Fibroblast of lung (primary cell): ENCODE measurements at regions not wholly inside any gene's neighbourhood (a gene's known extent, or its start where the extent isn't known, plus 50 kb on each side); places are given as distances from the start of the nearest gene placed in this dataset.

Experiments
- DNase-seq, 2 donors: peaks; one replicate each; pipeline versions ENCODE4 v3.0.0 to v3.0.0-alpha.2; 2010; ENCODE audit warnings: low read depth in 2 of 2
- H2AFZ ChIP-seq: 2 replicates; pipeline ENCODE4 v1.5.1; 2012; ENCODE audit warnings: low read length, control low read depth, inconsistent platforms
- H3K27ac ChIP-seq: 2 replicates; pipeline ENCODE4 v1.5.1; 2011; ENCODE audit warnings: low read length, control low read depth; ENCODE audit not compliant: insufficient read depth
- H3K27me3 ChIP-seq: 2 replicates; pipeline ENCODE4 v1.5.1; 2011; ENCODE audit warnings: mild to moderate bottlenecking, low read length; ENCODE audit not compliant: control insufficient read depth, insufficient read depth
- H3K36me3 ChIP-seq: 2 replicates; pipeline ENCODE4 v1.5.1; 2011; ENCODE audit warnings: low read length; ENCODE audit not compliant: control insufficient read depth, insufficient read depth
- H3K4me1 ChIP-seq: 2 replicates; pipeline ENCODE4 v1.5.1; 2011; ENCODE audit warnings: low read length; ENCODE audit not compliant: control insufficient read depth, insufficient read depth; ENCODE audit errors: extremely low read depth
- H3K4me2 ChIP-seq: 2 replicates; pipeline ENCODE4 v1.5.1; 2011; ENCODE audit warnings: low read length, control low read depth; ENCODE audit not compliant: insufficient read depth; ENCODE audit errors: extremely low read depth
- H3K4me3 ChIP-seq, 4 experiments: fragments of 200-600 bp in 1 of 4; sonication (generic) in 1 of 4; replicated peaks in 1 of 4; 2 replicates each; pipeline ENCODE4 v1.5.1; 2011 to 2016; ENCODE audit warnings: low read length in 4 of 4, low read depth in 3 of 4, mild to moderate bottlenecking in 3 of 4, control low read depth in 2 of 4, inconsistent platforms in 1 of 4, mixed read lengths in 1 of 4; ENCODE audit not compliant: insufficient read depth in 1 of 4; ENCODE audit errors: control extremely low read depth in 1 of 4
- H3K79me2 ChIP-seq: 2 replicates; pipeline ENCODE4 v1.5.1; 2012; ENCODE audit warnings: mild to moderate bottlenecking, low read length, inconsistent platforms; ENCODE audit not compliant: control insufficient read depth, insufficient read depth
- H3K9ac ChIP-seq: 2 replicates; pipeline ENCODE4 v1.5.1; 2011; ENCODE audit warnings: mild to moderate bottlenecking, low read length, control low read depth; ENCODE audit not compliant: insufficient read depth
- H3K9me3 ChIP-seq: 2 replicates; pipeline ENCODE4 v1.5.1; 2012; ENCODE audit warnings: low read depth, low read length; ENCODE audit not compliant: control insufficient read depth, insufficient read depth
- H4K20me1 ChIP-seq: 2 replicates; pipeline ENCODE4 v1.5.1; 2011; ENCODE audit warnings: low read length; ENCODE audit not compliant: control insufficient read depth, insufficient read depth; ENCODE audit errors: extremely low read depth
- EZH2 ChIP-seq: IDR thresholded peaks from 2 replicates; pipeline ENCODE4 v1.5.1; 2012; ENCODE audit warnings: low read length, control low read depth, mild to moderate bottlenecking; ENCODE audit errors: missing control alignments
- TF ChIP-seq, protein P1 (sequence below), 2 donors: IDR thresholded peaks in 1 of 2; conservative IDR thresholded peaks in 1 of 2; 1 replicate in 1 of 2; 2 replicates in 1 of 2; pipeline ENCODE4 v1.5.1; 2011 to 2012; ENCODE audit warnings: low read length in 2 of 2, control low read depth in 1 of 2, inconsistent platforms in 1 of 2, low read depth in 1 of 2, mild to moderate bottlenecking in 1 of 2

DNA sequence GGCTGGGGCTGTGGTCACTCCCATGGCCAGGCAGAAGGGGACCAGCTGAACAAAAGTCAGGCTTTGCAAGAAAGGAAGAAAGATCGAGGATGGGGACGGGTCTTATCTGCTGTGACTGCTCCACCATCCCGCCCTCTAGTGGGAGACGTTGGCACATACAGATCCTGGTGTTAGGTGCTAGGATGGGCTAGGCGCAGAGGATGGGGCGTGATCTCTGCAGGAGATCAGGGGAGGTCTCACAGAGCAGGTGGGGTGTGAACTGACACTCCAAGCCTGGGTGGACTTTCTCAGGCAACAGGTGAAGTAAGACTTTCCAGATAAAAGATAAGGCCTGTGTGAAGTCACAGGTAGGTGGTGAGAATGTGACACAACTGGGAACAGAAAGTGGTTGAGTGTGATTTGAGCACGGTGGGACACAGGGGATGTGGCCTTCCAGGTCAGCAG, 141.9 kb upstream of the SMAD3 start:
- DNase-seq = no peak
- TF ChIP-seq, protein P1, sequence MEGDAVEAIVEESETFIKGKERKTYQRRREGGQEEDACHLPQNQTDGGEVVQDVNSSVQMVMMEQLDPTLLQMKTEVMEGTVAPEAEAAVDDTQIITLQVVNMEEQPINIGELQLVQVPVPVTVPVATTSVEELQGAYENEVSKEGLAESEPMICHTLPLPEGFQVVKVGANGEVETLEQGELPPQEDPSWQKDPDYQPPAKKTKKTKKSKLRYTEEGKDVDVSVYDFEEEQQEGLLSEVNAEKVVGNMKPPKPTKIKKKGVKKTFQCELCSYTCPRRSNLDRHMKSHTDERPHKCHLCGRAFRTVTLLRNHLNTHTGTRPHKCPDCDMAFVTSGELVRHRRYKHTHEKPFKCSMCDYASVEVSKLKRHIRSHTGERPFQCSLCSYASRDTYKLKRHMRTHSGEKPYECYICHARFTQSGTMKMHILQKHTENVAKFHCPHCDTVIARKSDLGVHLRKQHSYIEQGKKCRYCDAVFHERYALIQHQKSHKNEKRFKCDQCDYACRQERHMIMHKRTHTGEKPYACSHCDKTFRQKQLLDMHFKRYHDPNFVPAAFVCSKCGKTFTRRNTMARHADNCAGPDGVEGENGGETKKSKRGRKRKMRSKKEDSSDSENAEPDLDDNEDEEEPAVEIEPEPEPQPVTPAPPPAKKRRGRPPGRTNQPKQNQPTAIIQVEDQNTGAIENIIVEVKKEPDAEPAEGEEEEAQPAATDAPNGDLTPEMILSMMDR (conservative IDR thresholded peaks at IDR 0.05 in 1 of 2, IDR thresholded peaks at IDR 0.05 in 1 of 2; ENCODE audit: low read depth in 1 of 2, low read length in 2 of 2) = peak; percentile 16 to 50
- TF ChIP-seq EZH2 = no peak
- no peak overlapping the region for H3K27ac ChIP-seq
- no peaks in the 10 kb centered on the region for H3K9me3 ChIP-seq
- H3K9ac ChIP-seq = no peak overlapping the region
- H2AFZ ChIP-seq = no peak overlapping the region
- peaks cover 2% of the 10 kb centered on the region for H3K4me1 ChIP-seq
- H4K20me1 ChIP-seq = no peaks in the 10 kb centered on the region
- no peaks in the 10 kb centered on the region for H3K79me2 ChIP-seq
- no peaks in the 10 kb centered on the region for H3K36me3 ChIP-seq
- no peak overlapping the region for H3K4me2 ChIP-seq
- no peaks in the 10 kb centered on the region for H3K27me3 ChIP-seq
- no peak overlapping the region for H3K4me3 ChIP-seq

DNA sequence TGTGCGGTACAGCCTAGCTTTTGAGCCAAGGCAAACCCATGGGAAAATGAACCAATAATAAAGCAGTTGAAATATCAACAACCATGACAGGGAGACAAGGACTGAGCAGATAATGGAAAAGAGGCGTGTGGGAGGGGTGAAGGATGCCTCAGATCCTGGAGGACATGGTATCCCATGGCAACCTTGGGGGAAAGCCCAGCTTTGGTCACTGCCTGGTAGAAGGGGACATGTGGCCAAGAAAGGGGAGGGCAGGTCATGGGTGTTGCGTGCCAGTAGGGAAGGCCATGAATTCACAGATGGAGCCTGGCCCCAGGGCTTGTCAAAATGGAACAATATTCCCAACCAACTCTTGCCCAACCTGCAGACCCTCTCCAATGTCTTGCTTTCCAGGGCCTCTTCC, 140.5 kb upstream of the SMAD3 start:
- H3K79me2 ChIP-seq = no peaks in the 10 kb centered on the region
- no peak for TF ChIP-seq EZH2
- TF ChIP-seq, protein P1 (conservative IDR thresholded peaks at IDR 0.05 in 1 of 2, IDR thresholded peaks at IDR 0.05 in 1 of 2; ENCODE audit: low read depth in 1 of 2, low read length in 2 of 2) = no peak

DNA sequence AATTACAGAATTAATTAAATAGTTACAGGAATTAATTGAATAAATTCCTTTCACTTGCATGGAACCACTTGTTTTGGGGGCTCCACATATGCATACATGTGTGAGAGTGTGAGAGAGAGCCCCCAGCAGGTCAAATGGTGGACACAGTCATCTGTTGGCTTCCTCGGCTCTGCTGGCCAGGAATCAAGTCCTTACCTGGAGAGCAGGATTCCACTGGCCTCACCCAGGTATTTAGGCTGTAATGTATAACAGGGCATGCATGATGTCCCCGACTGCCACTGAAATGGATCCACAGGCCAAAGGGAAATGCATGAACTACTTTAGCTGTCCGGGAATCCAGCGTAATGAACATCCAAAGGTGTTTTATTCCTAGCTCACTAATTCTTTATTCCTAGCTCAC, 139.7 kb upstream of the SMAD3 start:
- no peak overlapping the region for H3K4me2 ChIP-seq
- no peak overlapping the region for H3K4me3 ChIP-seq
- no peak for DNase-seq
- no peak overlapping the region for H2AFZ ChIP-seq
- H3K4me1 ChIP-seq = peaks cover 3% of the 10 kb centered on the region
- no peaks in the 10 kb centered on the region for H3K27me3 ChIP-seq
- no peaks in the 10 kb centered on the region for H3K79me2 ChIP-seq
- H3K9ac ChIP-seq = no peak overlapping the region
- H3K36me3 ChIP-seq = no peaks in the 10 kb centered on the region
- H3K9me3 ChIP-seq = no peaks in the 10 kb centered on the region
- no peaks in the 10 kb centered on the region for H4K20me1 ChIP-seq
- no peak for TF ChIP-seq EZH2
- TF ChIP-seq, protein P1 (conservative IDR thresholded peaks at IDR 0.05 in 1 of 2, IDR thresholded peaks at IDR 0.05 in 1 of 2; ENCODE audit: low read depth in 1 of 2, low read length in 2 of 2) = no peak
- H3K27ac ChIP-seq = no peak overlapping the region

More for the DNA sequence above, 140.5 kb upstream of the SMAD3 start:
- H3K36me3 ChIP-seq = no peaks in the 10 kb centered on the region
- peaks cover 2% of the 10 kb centered on the region for H3K4me1 ChIP-seq
- no peak overlapping the region for H2AFZ ChIP-seq
- no peak overlapping the region for H3K4me2 ChIP-seq
- H3K27ac ChIP-seq = no peak overlapping the region
- H3K27me3 ChIP-seq = no peaks in the 10 kb centered on the region
- no peaks in the 10 kb centered on the region for H3K9me3 ChIP-seq
- H3K4me3 ChIP-seq = no peak overlapping the region
- H3K9ac ChIP-seq = no peak overlapping the region
- no peak for DNase-seq
- H4K20me1 ChIP-seq = no peaks in the 10 kb centered on the region
